ENCODE measurements at regions not wholly inside any gene's neighbourhood (a gene's known extent, or its start where the extent isn't known, plus 50 kb on each side); places are given as distances from the start of the nearest gene placed in this dataset.
A peak's percentile ranks its signal among the peaks of the same experiment; 100 is the strongest.

DNA sequence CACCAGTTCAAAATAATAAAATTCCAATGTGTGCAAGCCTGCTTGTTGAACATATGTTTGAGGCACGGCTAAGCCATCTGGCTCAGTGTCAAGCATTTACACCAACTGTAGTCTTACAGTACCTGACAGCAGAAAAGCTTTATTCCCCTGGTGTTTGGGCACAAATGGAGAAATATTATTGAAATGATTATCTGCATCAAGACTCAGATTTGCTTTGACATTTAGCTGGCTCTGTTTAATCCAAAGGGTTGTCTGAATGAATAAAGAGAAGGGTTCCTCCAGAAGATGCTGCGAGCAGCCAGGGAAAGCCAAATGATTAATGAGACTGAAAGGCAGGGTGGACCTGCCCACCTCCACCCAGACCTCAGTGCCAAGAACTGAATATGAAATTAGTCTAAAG, 393.2 kb upstream of the GALNT5 start:
- Histone ChIP-seq H4K8ac (ENCODE audit: low read depth in 2 of 2, low read length in 2 of 2) (no peak overlapping the region), H2AK9ac (replicated peaks; ENCODE audit: low read depth, low read length, poor library complexity) (no peak overlapping the region), H3K9me3 (ENCODE audit: control insufficient read depth, insufficient read depth, low read length) (no peaks in the 10 kb centered on the region), H2AK5ac (ENCODE audit: low read depth, low read length) (no peak overlapping the region), H3K4me3 (ENCODE audit: insufficient read depth, low read depth, low read length) (no peak overlapping the region), H2BK20ac (ENCODE audit: low read depth, low read length) (no peak overlapping the region), H3K27me3 (ENCODE audit: control insufficient read depth, insufficient read depth, low read length) (no peaks in the 10 kb centered on the region), H3K23ac (ENCODE audit: low read depth, low read length) (no peak overlapping the region), H2AFZ (replicated peaks; ENCODE audit: low read length, poor library complexity) (no peak overlapping the region), H3K18ac (ENCODE audit: low read depth, low read length) (no peak overlapping the region), H3K4ac (ENCODE audit: low read depth, low read length) (no peak overlapping the region), H2BK120ac (ENCODE audit: low read depth, low read length) (no peak overlapping the region), H4K20me1 (ENCODE audit: insufficient read depth, low read length) (no peaks in the 10 kb centered on the region), H3K27ac (ENCODE audit: insufficient read depth, low read length) (no peak overlapping the region), H2BK15ac (ENCODE audit: low read depth, low read length) (no peak overlapping the region), H2BK5ac (ENCODE audit: low read depth, low read length, poor library complexity, severe bottlenecking) (no peak overlapping the region), H3K79me1 (ENCODE audit: low read depth in 1 of 2, low read length in 2 of 2) (no peaks in the 10 kb centered on the region), H3K36me3 (ENCODE audit: control insufficient read depth, insufficient read depth, low read length) (no peaks in the 10 kb centered on the region), H3K9me1 (ENCODE audit: insufficient read depth, low read length) (no peaks in the 10 kb centered on the region), H4K5ac (ENCODE audit: low read depth, low read length) (no peak overlapping the region), H3K14ac (replicated peaks; ENCODE audit: low read depth, low read length) (no peak overlapping the region), H3K4me1 (ENCODE audit: control insufficient read depth, insufficient read depth, low read length) (no peaks in the 10 kb centered on the region), H4K91ac (ENCODE audit: insufficient read depth, low read depth, low read length) (no peak overlapping the region), H3K56ac (ENCODE audit: extremely low read depth, insufficient read depth, low read length) (no peak overlapping the region), H3K9ac (ENCODE audit: low read depth, low read length) (no peak overlapping the region), H3K4me2 (ENCODE audit: low read depth, low read length) (no peak overlapping the region)
- CTCF ChIA-PET: no interaction called here
- DNase-seq (peak; percentile 2), ATAC-seq (ENCODE audit: low read depth) (no peak)
- TF ChIP-seq, protein P1, sequence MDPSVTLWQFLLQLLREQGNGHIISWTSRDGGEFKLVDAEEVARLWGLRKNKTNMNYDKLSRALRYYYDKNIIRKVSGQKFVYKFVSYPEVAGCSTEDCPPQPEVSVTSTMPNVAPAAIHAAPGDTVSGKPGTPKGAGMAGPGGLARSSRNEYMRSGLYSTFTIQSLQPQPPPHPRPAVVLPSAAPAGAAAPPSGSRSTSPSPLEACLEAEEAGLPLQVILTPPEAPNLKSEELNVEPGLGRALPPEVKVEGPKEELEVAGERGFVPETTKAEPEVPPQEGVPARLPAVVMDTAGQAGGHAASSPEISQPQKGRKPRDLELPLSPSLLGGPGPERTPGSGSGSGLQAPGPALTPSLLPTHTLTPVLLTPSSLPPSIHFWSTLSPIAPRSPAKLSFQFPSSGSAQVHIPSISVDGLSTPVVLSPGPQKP (IDR thresholded peaks at IDR 0.05; ENCODE audit: borderline replicate concordance, low read depth, low read length): no peak
- no peak for TF ChIP-seq CHD1 (IDR thresholded peaks at IDR 0.05; ENCODE audit: low read depth, low read length)
- no peak for TF ChIP-seq MXI1 (IDR thresholded peaks at IDR 0.05; ENCODE audit: borderline replicate concordance, low read depth, low read length)
- no peak for TF ChIP-seq RFX5 (IDR thresholded peaks at IDR 0.05; ENCODE audit: low read depth, low read length)
- TF ChIP-seq MAZ (IDR thresholded peaks at IDR 0.05; ENCODE audit: borderline replicate concordance, low read depth, low read length): no peak
- TF ChIP-seq MAFK (IDR thresholded peaks at IDR 0.05; ENCODE audit: low read depth, low read length): no peak
- no peak for TF ChIP-seq NFE2L2 (IDR thresholded peaks at IDR 0.05; ENCODE audit: low read depth, low read length)
- TF ChIP-seq CEBPB (IDR thresholded peaks at IDR 0.05; ENCODE audit: low read depth, low read length): no peak
- TF ChIP-seq, protein P2, sequence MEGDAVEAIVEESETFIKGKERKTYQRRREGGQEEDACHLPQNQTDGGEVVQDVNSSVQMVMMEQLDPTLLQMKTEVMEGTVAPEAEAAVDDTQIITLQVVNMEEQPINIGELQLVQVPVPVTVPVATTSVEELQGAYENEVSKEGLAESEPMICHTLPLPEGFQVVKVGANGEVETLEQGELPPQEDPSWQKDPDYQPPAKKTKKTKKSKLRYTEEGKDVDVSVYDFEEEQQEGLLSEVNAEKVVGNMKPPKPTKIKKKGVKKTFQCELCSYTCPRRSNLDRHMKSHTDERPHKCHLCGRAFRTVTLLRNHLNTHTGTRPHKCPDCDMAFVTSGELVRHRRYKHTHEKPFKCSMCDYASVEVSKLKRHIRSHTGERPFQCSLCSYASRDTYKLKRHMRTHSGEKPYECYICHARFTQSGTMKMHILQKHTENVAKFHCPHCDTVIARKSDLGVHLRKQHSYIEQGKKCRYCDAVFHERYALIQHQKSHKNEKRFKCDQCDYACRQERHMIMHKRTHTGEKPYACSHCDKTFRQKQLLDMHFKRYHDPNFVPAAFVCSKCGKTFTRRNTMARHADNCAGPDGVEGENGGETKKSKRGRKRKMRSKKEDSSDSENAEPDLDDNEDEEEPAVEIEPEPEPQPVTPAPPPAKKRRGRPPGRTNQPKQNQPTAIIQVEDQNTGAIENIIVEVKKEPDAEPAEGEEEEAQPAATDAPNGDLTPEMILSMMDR (conservative IDR thresholded peaks at IDR 0.05; ENCODE audit: low read depth, low read length): no peak
- TF ChIP-seq BHLHE40 (IDR thresholded peaks at IDR 0.05; ENCODE audit: low read depth, low read length): no peak
- no peak for TF ChIP-seq RAD21 (IDR thresholded peaks at IDR 0.05; ENCODE audit: low read length)
- TF ChIP-seq RCOR1 (IDR thresholded peaks at IDR 0.05; ENCODE audit: insufficient replicate concordance, low read length): no peak
- TF ChIP-seq FOS (IDR thresholded peaks at IDR 0.05; ENCODE audit: low read depth, low read length): no peak
- no peak for TF ChIP-seq POLR2A (IDR thresholded peaks at IDR 0.05; ENCODE audit: low read depth, low read length)
- TF ChIP-seq, protein P3, sequence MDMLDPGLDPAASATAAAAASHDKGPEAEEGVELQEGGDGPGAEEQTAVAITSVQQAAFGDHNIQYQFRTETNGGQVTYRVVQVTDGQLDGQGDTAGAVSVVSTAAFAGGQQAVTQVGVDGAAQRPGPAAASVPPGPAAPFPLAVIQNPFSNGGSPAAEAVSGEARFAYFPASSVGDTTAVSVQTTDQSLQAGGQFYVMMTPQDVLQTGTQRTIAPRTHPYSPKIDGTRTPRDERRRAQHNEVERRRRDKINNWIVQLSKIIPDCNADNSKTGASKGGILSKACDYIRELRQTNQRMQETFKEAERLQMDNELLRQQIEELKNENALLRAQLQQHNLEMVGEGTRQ (IDR thresholded peaks at IDR 0.05; ENCODE audit: low read depth, low read length): no peak
- TF ChIP-seq SMC3 (IDR thresholded peaks at IDR 0.05; ENCODE audit: low read depth, low read length): no peak
- dilution Hi-C loops (cut with HindIII; ENCODE audit: low sequenced_read_pairs, unreplicated experiment): no loop called here
- WGBS, 2 experiments (ENCODE audit: extremely low coverage in 2 of 2, insufficient read length in 1 of 2): no CpG with 5 or more reads among the region's 2 CpGs
- in situ Hi-C loops (cut with MboI; ENCODE audit: low sequenced_read_pairs): no loop called here
- intact Hi-C loops (cut with micrococcal nuclease): no loop called here
- POLR2A ChIA-PET (ENCODE audit: unreplicated experiment): no interaction called here
- BruUV-seq (replicated peaks): no TSS peak

All from IMR-90 (cell line).